Esophagus muscularis mucosa (tissue), 3 donors: ENCODE measurements at regions not wholly inside any gene's neighbourhood (a gene's known extent, or its start where the extent isn't known, plus 50 kb on each side); places are given as distances from the start of the nearest gene placed in this dataset.

ENCODE experiments used
- POLR2A ChIP-seq: fragments of 450-650 bp; IDR thresholded peaks from one replicate; pipeline ENCODE4 v1.6.1; 2017; ENCODE audit warnings: antibody characterized with exemption, moderate library complexity, mild to moderate bottlenecking, low read depth
- TF ChIP-seq, protein P1 (sequence below), 3 experiments: fragments of 200-600 bp in 2 of 3; fragments of 450-650 bp in 1 of 3; sonication (generic) in 2 of 3; IDR thresholded peaks; one replicate each; pipeline ENCODE4 v1.5.1; 2017 to 2019; ENCODE audit warnings: antibody characterized with exemption in 3 of 3, mild to moderate bottlenecking in 2 of 3, moderate library complexity in 1 of 3

DNA sequence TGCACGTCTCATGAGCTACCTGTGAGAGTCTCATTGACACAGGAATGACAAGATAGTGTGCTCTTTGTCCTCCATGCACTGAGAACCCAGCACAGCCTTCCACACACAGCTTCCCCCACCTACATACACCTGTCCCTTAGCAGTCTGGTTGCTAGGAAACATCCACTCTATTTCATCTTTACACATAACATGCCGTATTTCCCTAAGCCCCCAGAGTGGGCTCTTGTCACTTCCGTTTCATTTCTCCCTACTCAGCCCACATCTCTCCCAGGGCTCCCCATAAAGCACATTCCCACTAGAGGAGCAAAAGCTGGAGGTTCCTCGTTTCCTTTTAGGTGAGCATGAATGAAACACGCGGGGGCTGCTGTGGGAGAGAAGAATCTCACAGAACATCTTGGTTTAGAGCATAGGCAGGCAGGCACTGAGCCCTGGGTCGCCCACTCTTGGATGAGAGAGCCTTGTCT is 137.1 kb downstream of the ETS2 start:
- TF ChIP-seq POLR2A = no peak
- TF ChIP-seq, protein P1, sequence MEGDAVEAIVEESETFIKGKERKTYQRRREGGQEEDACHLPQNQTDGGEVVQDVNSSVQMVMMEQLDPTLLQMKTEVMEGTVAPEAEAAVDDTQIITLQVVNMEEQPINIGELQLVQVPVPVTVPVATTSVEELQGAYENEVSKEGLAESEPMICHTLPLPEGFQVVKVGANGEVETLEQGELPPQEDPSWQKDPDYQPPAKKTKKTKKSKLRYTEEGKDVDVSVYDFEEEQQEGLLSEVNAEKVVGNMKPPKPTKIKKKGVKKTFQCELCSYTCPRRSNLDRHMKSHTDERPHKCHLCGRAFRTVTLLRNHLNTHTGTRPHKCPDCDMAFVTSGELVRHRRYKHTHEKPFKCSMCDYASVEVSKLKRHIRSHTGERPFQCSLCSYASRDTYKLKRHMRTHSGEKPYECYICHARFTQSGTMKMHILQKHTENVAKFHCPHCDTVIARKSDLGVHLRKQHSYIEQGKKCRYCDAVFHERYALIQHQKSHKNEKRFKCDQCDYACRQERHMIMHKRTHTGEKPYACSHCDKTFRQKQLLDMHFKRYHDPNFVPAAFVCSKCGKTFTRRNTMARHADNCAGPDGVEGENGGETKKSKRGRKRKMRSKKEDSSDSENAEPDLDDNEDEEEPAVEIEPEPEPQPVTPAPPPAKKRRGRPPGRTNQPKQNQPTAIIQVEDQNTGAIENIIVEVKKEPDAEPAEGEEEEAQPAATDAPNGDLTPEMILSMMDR (IDR thresholded peaks at IDR 0.05) = no peak
